ENCODE measurements at regions not wholly inside any gene's neighbourhood (a gene's known extent, or its start where the extent isn't known, plus 50 kb on each side); places are given as distances from the start of the nearest gene placed in this dataset.

GRCh38 chr18:43883886-43884285, 606.6 kb upstream of the SYT4 start:
- H3K27me3 ChIP-seq (ENCODE audit: control insufficient read depth in 1 of 2, insufficient read depth in 2 of 2, low read length in 2 of 2): no peaks in the 10 kb centered on the region
- H3K36me3 ChIP-seq (ENCODE audit: control insufficient read depth in 2 of 2, insufficient read depth in 2 of 2, low read length in 1 of 2): no peaks in the 10 kb centered on the region
- no peaks in the 10 kb centered on the region for H3K9me3 ChIP-seq (ENCODE audit: control insufficient read depth in 2 of 2, insufficient read depth in 1 of 2, low read depth in 1 of 2, low read length in 1 of 2)
- H3K27ac ChIP-seq (ENCODE audit: low read depth in 2 of 2, low read length in 1 of 2): no peak overlapping the region
- H3K4me1 ChIP-seq (ENCODE audit: control insufficient read depth in 2 of 2, insufficient read depth in 2 of 2, low read length in 1 of 2): no peaks in the 10 kb centered on the region
- H3K4me3 ChIP-seq (ENCODE audit: low read depth in 1 of 2, low read length in 2 of 2): no peak overlapping the region

- Histone ChIP-seq H3K4me3 (ENCODE audit: low read depth in 1 of 2, low read length in 2 of 2) (no peak overlapping the region), H3K9me3 (ENCODE audit: control insufficient read depth in 2 of 2, insufficient read depth in 1 of 2, low read depth in 1 of 2, low read length in 1 of 2) (no peaks in the 10 kb centered on the region), H3K36me3 (ENCODE audit: control insufficient read depth in 2 of 2, insufficient read depth in 2 of 2, low read length in 1 of 2) (no peaks in the 10 kb centered on the region), H3K27me3 (ENCODE audit: control insufficient read depth in 1 of 2, insufficient read depth in 2 of 2, low read length in 2 of 2) (no peaks in the 10 kb centered on the region), H3K27ac (ENCODE audit: low read depth in 2 of 2, low read length in 1 of 2) (no peak overlapping the region), H3K4me1 (ENCODE audit: control insufficient read depth in 2 of 2, insufficient read depth in 2 of 2, low read length in 1 of 2) (no peaks in the 10 kb centered on the region)
- 81 to 92% methylated on average over 1 of the region's 1 CpG for WGBS, 2 donors
These were observed 609.1 kb upstream of the SYT4 start for GRCh38 chr18:43886341-43886740.

GRCh38 chr18:43887491-43887890, 610.2 kb upstream of the SYT4 start:
- 66 to 67% methylated on average over 2 of the region's 2 CpGs for WGBS, 2 donors
- Histone ChIP-seq H3K9me3 (ENCODE audit: control insufficient read depth in 2 of 2, insufficient read depth in 1 of 2, low read depth in 1 of 2, low read length in 1 of 2) (no peaks in the 10 kb centered on the region), H3K36me3 (ENCODE audit: control insufficient read depth in 2 of 2, insufficient read depth in 2 of 2, low read length in 1 of 2) (no peaks in the 10 kb centered on the region), H3K27me3 (ENCODE audit: control insufficient read depth in 1 of 2, insufficient read depth in 2 of 2, low read length in 2 of 2) (no peaks in the 10 kb centered on the region), H3K4me1 (ENCODE audit: control insufficient read depth in 2 of 2, insufficient read depth in 2 of 2, low read length in 1 of 2) (no peaks in the 10 kb centered on the region), H3K4me3 (ENCODE audit: low read depth in 1 of 2, low read length in 2 of 2) (no peak overlapping the region), H3K27ac (ENCODE audit: low read depth in 2 of 2, low read length in 1 of 2) (no peak overlapping the region)

- Histone ChIP-seq H3K4me3 (ENCODE audit: low read depth in 1 of 2, low read length in 2 of 2) (no peak overlapping the region), H3K27ac (ENCODE audit: low read depth in 2 of 2, low read length in 1 of 2) (no peak overlapping the region), H3K9me3 (ENCODE audit: control insufficient read depth in 2 of 2, insufficient read depth in 1 of 2, low read depth in 1 of 2, low read length in 1 of 2) (no peaks in the 10 kb centered on the region), H3K36me3 (ENCODE audit: control insufficient read depth in 2 of 2, insufficient read depth in 2 of 2, low read length in 1 of 2) (no peaks in the 10 kb centered on the region), H3K4me1 (ENCODE audit: control insufficient read depth in 2 of 2, insufficient read depth in 2 of 2, low read length in 1 of 2) (no peaks in the 10 kb centered on the region), H3K27me3 (ENCODE audit: control insufficient read depth in 1 of 2, insufficient read depth in 2 of 2, low read length in 2 of 2) (no peaks in the 10 kb centered on the region)
- WGBS, 2 donors: 61 to 72% methylated on average over 3 of the region's 3 CpGs
These were observed 611.3 kb upstream of the SYT4 start for GRCh38 chr18:43888598-43888997.

- H3K4me1 ChIP-seq (ENCODE audit: control insufficient read depth in 2 of 2, insufficient read depth in 2 of 2, low read length in 1 of 2): no peaks in the 10 kb centered on the region
- no peak overlapping the region for H3K4me3 ChIP-seq (ENCODE audit: low read depth in 1 of 2, low read length in 2 of 2)
- no peaks in the 10 kb centered on the region for H3K36me3 ChIP-seq (ENCODE audit: control insufficient read depth in 2 of 2, insufficient read depth in 2 of 2, low read length in 1 of 2)
- 29 to 38% methylated on average over 5 of the region's 5 CpGs for WGBS, 2 donors
- H3K27ac ChIP-seq (ENCODE audit: low read depth in 2 of 2, low read length in 1 of 2): no peak overlapping the region
- H3K27me3 ChIP-seq (ENCODE audit: control insufficient read depth in 1 of 2, insufficient read depth in 2 of 2, low read length in 2 of 2): no peaks in the 10 kb centered on the region
- H3K9me3 ChIP-seq (ENCODE audit: control insufficient read depth in 2 of 2, insufficient read depth in 1 of 2, low read depth in 1 of 2, low read length in 1 of 2): no peaks in the 10 kb centered on the region
These were observed 615.8 kb upstream of the SYT4 start for GRCh38 chr18:43893001-43893637.

- Histone ChIP-seq H3K36me3 (ENCODE audit: control insufficient read depth in 2 of 2, insufficient read depth in 2 of 2, low read length in 1 of 2) (no peaks in the 10 kb centered on the region), H3K27ac (ENCODE audit: low read depth in 2 of 2, low read length in 1 of 2) (no peak overlapping the region), H3K4me1 (ENCODE audit: control insufficient read depth in 2 of 2, insufficient read depth in 2 of 2, low read length in 1 of 2) (no peaks in the 10 kb centered on the region), H3K4me3 (ENCODE audit: low read depth in 1 of 2, low read length in 2 of 2) (no peak overlapping the region), H3K9me3 (ENCODE audit: control insufficient read depth in 2 of 2, insufficient read depth in 1 of 2, low read depth in 1 of 2, low read length in 1 of 2) (no peaks in the 10 kb centered on the region), H3K27me3 (ENCODE audit: control insufficient read depth in 1 of 2, insufficient read depth in 2 of 2, low read length in 2 of 2) (no peaks in the 10 kb centered on the region)
- WGBS, 2 donors: 46 to 58% methylated on average over 1 of the region's 1 CpG
These were observed 627.0 kb upstream of the SYT4 start for GRCh38 chr18:43904209-43904837.

- WGBS, 2 donors: 84 to 90% methylated on average over 2 of the region's 2 CpGs
- H3K36me3 ChIP-seq (ENCODE audit: control insufficient read depth in 2 of 2, insufficient read depth in 2 of 2, low read length in 1 of 2): no peaks in the 10 kb centered on the region
- no peaks in the 10 kb centered on the region for H3K9me3 ChIP-seq (ENCODE audit: control insufficient read depth in 2 of 2, insufficient read depth in 1 of 2, low read depth in 1 of 2, low read length in 1 of 2)
- no peak overlapping the region for H3K4me3 ChIP-seq (ENCODE audit: low read depth in 1 of 2, low read length in 2 of 2)
- H3K4me1 ChIP-seq (ENCODE audit: control insufficient read depth in 2 of 2, insufficient read depth in 2 of 2, low read length in 1 of 2): no peaks in the 10 kb centered on the region
- H3K27me3 ChIP-seq (ENCODE audit: control insufficient read depth in 1 of 2, insufficient read depth in 2 of 2, low read length in 2 of 2): no peaks in the 10 kb centered on the region
- no peak overlapping the region for H3K27ac ChIP-seq (ENCODE audit: low read depth in 2 of 2, low read length in 1 of 2)
These were observed 636.7 kb upstream of the SYT4 start for GRCh38 chr18:43914018-43914417.

- no peaks in the 10 kb centered on the region for H3K27me3 ChIP-seq (ENCODE audit: control insufficient read depth in 1 of 2, insufficient read depth in 2 of 2, low read length in 2 of 2)
- no peaks in the 10 kb centered on the region for H3K4me1 ChIP-seq (ENCODE audit: control insufficient read depth in 2 of 2, insufficient read depth in 2 of 2, low read length in 1 of 2)
- H3K9me3 ChIP-seq (ENCODE audit: control insufficient read depth in 2 of 2, insufficient read depth in 1 of 2, low read depth in 1 of 2, low read length in 1 of 2): no peaks in the 10 kb centered on the region
- no peaks in the 10 kb centered on the region for H3K36me3 ChIP-seq (ENCODE audit: control insufficient read depth in 2 of 2, insufficient read depth in 2 of 2, low read length in 1 of 2)
- 82 to 86% methylated on average over 3 of the region's 3 CpGs for WGBS, 2 donors
- no peak overlapping the region for H3K4me3 ChIP-seq (ENCODE audit: low read depth in 1 of 2, low read length in 2 of 2)
- H3K27ac ChIP-seq (ENCODE audit: low read depth in 2 of 2, low read length in 1 of 2): no peak overlapping the region
These were observed 639.7 kb upstream of the SYT4 start for GRCh38 chr18:43916984-43917383.

GRCh38 chr18:43917520-43917919, 640.2 kb upstream of the SYT4 start:
- H3K27me3 ChIP-seq (ENCODE audit: control insufficient read depth in 1 of 2, insufficient read depth in 2 of 2, low read length in 2 of 2): no peaks in the 10 kb centered on the region
- no peak overlapping the region for H3K27ac ChIP-seq (ENCODE audit: low read depth in 2 of 2, low read length in 1 of 2)
- no peak overlapping the region for H3K4me3 ChIP-seq (ENCODE audit: low read depth in 1 of 2, low read length in 2 of 2)
- no peaks in the 10 kb centered on the region for H3K36me3 ChIP-seq (ENCODE audit: control insufficient read depth in 2 of 2, insufficient read depth in 2 of 2, low read length in 1 of 2)
- H3K9me3 ChIP-seq (ENCODE audit: control insufficient read depth in 2 of 2, insufficient read depth in 1 of 2, low read depth in 1 of 2, low read length in 1 of 2): no peaks in the 10 kb centered on the region
- 74 to 80% methylated on average over 5 of the region's 5 CpGs for WGBS, 2 donors
- no peaks in the 10 kb centered on the region for H3K4me1 ChIP-seq (ENCODE audit: control insufficient read depth in 2 of 2, insufficient read depth in 2 of 2, low read length in 1 of 2)

- Histone ChIP-seq H3K4me3 (ENCODE audit: low read depth in 1 of 2, low read length in 2 of 2) (no peak overlapping the region), H3K27ac (ENCODE audit: low read depth in 2 of 2, low read length in 1 of 2) (no peak overlapping the region), H3K9me3 (ENCODE audit: control insufficient read depth in 2 of 2, insufficient read depth in 1 of 2, low read depth in 1 of 2, low read length in 1 of 2) (no peaks in the 10 kb centered on the region), H3K4me1 (ENCODE audit: control insufficient read depth in 2 of 2, insufficient read depth in 2 of 2, low read length in 1 of 2) (no peaks in the 10 kb centered on the region), H3K36me3 (ENCODE audit: control insufficient read depth in 2 of 2, insufficient read depth in 2 of 2, low read length in 1 of 2) (no peaks in the 10 kb centered on the region), H3K27me3 (ENCODE audit: control insufficient read depth in 1 of 2, insufficient read depth in 2 of 2, low read length in 2 of 2) (no peaks in the 10 kb centered on the region)
These were observed 642.3 kb upstream of the SYT4 start for GRCh38 chr18:43919551-43919950.
